ENCODE measurements at regions not wholly inside any gene's neighbourhood (a gene's known extent, or its start where the extent isn't known, plus 50 kb on each side); places are given as distances from the start of the nearest gene placed in this dataset.

DNA sequence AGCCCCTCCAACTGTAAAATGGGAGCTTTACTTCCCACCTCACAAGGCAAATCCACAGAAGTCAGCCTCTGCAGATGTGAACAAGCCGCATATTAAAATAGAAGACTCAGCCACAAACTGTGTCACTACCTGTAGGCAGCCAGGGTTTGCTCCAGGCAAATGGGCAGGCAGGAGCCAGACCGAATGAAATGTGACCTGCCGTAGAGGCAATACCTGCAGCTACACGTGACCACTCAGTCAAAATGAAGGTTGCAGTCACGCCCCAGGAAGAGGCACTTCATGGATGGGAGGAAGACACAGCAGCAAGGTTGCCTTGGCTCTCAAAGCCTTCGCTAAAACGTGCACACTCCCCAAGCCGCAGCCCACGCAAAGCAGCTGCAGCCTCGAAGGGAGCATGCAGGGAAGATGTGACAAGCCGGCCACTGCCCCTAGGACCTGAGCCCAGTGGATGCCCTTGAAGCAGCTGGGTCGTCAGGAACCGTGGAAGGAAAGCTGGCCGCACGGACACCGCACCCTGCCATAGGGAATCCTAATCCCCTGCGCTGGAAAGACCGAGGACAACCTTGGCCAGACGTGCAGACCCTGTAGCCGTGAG is 53.1 kb downstream of the SHANK2 start:
- intact Hi-C loops (cut with micrococcal nuclease) (no loop called here), dilution Hi-C loops (cut with MboI; ENCODE audit: extremely low pct_ligation_motif_present, low sequenced_read_pairs) (no loop called here)
- H3K36me3 ChIP-seq (ENCODE audit: control insufficient read depth in 2 of 2, extremely low read depth in 1 of 2, insufficient read depth in 2 of 2, low read length in 2 of 2): no peaks in the 10 kb centered on the region
- TF ChIP-seq POLR2A (IDR thresholded peaks at IDR 0.05; ENCODE audit: low read depth, low read length) (no peak), POLR2AphosphoS5 (IDR thresholded peaks at IDR 0.05; ENCODE audit: insufficient read depth, low read depth, low read length) (no peak), FOS (IDR thresholded peaks at IDR 0.05; ENCODE audit: borderline replicate concordance, insufficient read depth, low read length) (no peak), EZH2 (IDR thresholded peaks at IDR 0.05; ENCODE audit: borderline replicate concordance, low read depth, low read length, severe bottlenecking) (no peak), GATA2 (IDR thresholded peaks at IDR 0.05; ENCODE audit: insufficient read depth, insufficient read length, low read depth, low read length) (no peak), MYC (IDR thresholded peaks at IDR 0.05; ENCODE audit: low read depth, low read length) (no peak), JUN (IDR thresholded peaks at IDR 0.05; ENCODE audit: borderline replicate concordance, insufficient read depth, insufficient read length, low read depth) (no peak)
- TF ChIP-seq, protein P1, sequence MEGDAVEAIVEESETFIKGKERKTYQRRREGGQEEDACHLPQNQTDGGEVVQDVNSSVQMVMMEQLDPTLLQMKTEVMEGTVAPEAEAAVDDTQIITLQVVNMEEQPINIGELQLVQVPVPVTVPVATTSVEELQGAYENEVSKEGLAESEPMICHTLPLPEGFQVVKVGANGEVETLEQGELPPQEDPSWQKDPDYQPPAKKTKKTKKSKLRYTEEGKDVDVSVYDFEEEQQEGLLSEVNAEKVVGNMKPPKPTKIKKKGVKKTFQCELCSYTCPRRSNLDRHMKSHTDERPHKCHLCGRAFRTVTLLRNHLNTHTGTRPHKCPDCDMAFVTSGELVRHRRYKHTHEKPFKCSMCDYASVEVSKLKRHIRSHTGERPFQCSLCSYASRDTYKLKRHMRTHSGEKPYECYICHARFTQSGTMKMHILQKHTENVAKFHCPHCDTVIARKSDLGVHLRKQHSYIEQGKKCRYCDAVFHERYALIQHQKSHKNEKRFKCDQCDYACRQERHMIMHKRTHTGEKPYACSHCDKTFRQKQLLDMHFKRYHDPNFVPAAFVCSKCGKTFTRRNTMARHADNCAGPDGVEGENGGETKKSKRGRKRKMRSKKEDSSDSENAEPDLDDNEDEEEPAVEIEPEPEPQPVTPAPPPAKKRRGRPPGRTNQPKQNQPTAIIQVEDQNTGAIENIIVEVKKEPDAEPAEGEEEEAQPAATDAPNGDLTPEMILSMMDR (IDR thresholded peaks at IDR 0.05; ENCODE audit: extremely low read depth in 1 of 2, insufficient read depth in 1 of 2, low read depth in 1 of 2, low read length in 2 of 2): no peak
- TF ChIP-seq, protein P2, sequence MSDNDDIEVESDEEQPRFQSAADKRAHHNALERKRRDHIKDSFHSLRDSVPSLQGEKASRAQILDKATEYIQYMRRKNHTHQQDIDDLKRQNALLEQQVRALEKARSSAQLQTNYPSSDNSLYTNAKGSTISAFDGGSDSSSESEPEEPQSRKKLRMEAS (IDR thresholded peaks at IDR 0.05; ENCODE audit: insufficient read depth, insufficient read length): no peak
- H3K9me1 ChIP-seq (replicated peaks; ENCODE audit: control insufficient read depth, extremely low read depth, insufficient read depth, low read length): no peaks in the 10 kb centered on the region
- H4K20me1 ChIP-seq (replicated peaks; ENCODE audit: control insufficient read depth, extremely low read depth, insufficient read depth, low read length): no peaks in the 10 kb centered on the region
- H3K27me3 ChIP-seq (ENCODE audit: control insufficient read depth in 2 of 2, insufficient read depth in 2 of 2, low read length in 2 of 2): no peaks in the 10 kb centered on the region
- no peak overlapping the region for H3K27ac ChIP-seq (ENCODE audit: insufficient read depth, low read depth, low read length)
- H3K4me1 ChIP-seq (ENCODE audit: control insufficient read depth, extremely low read depth, insufficient read depth, low read length): no peaks in the 10 kb centered on the region
- H2AFZ ChIP-seq (ENCODE audit: low read depth, low read length): no peak overlapping the region
- no peaks in the 10 kb centered on the region for H3K79me2 ChIP-seq (ENCODE audit: control insufficient read depth, insufficient read depth, low read length)
- H3K4me3 ChIP-seq (replicated peaks in 1 of 3; ENCODE audit: insufficient read depth in 1 of 3, low read depth in 1 of 3, low read length in 3 of 3): no peak overlapping the region
- POLR2A ChIA-PET: no interaction called here
- BruUV-seq (replicated peaks): no TSS peak
- CTCF ChIA-PET: no interaction called here
- H3K9ac ChIP-seq (replicated peaks; ENCODE audit: extremely low read depth, insufficient read depth, low read length): no peak overlapping the region
- H3K9me3 ChIP-seq (replicated peaks; ENCODE audit: control insufficient read depth, insufficient read depth, low read length): peaks cover 2% of the 10 kb centered on the region
- DNase-seq (ENCODE audit: low read depth, low spot score): no peak
- no peak overlapping the region for H3K4me2 ChIP-seq (ENCODE audit: insufficient read depth, low read length)
- FAIRE-seq: no peak

All from endothelial cell of umbilical vein (primary cell).